OCI-LY7 (cell line): ENCODE measurements at regions not wholly inside any gene's neighbourhood (a gene's known extent, or its start where the extent isn't known, plus 50 kb on each side); places are given as distances from the start of the nearest gene placed in this dataset.

Experiments
- CTCF ChIP-seq: fragments of 200-600 bp; sonication (generic); conservative IDR thresholded peaks from 2 replicates; pipeline ENCODE4 v1.5.1; 2014; ENCODE audit warnings: mild to moderate bottlenecking, antibody characterized with exemption, low read length, moderate library complexity, mixed read lengths
- EZH2phosphoT487 ChIP-seq: fragments of 200-600 bp; sonication (generic); IDR thresholded peaks from 2 replicates; pipeline ENCODE4 v1.6.1; 2018; ENCODE audit warnings: low read depth, borderline replicate concordance, mild to moderate bottlenecking, mixed run types, antibody characterized with exemption, low read length, moderate library complexity, mixed read lengths

GRCh38 chr6:78435671-78436070, 431.7 kb upstream of the IRAK1BP1 start:
- TF ChIP-seq CTCF (no peak), EZH2phosphoT487 (no peak)
